Activated CD4-positive, alpha-beta T cell treated with anti-CD3 and anti-CD28 coated beads, Interleukin-2, amount 10 ng/mL, durations not matched to agents 7 days and 5 days (primary cell): ENCODE measurements at regions not wholly inside any gene's neighbourhood (a gene's known extent, or its start where the extent isn't known, plus 50 kb on each side); places are given as distances from the start of the nearest gene placed in this dataset.
A peak's percentile ranks its signal among the peaks of the same experiment; 100 is the strongest.

Experiments used
- CTCF ChIA-PET: fragments of 350-600 bp; sonication (Branson Sonifier 250); formaldehyde crosslinking; loops from one replicate; lab custom pipeline; 2021; ENCODE audit warnings: antibody characterized with exemption; lab: Charles Lee
- POLR2A ChIA-PET: fragments of 350-600 bp; sonication (Branson Sonifier 250); formaldehyde crosslinking; loops from one replicate; lab custom pipeline; 2021; ENCODE audit warnings: antibody characterized with exemption; lab: Charles Lee
- DNase-seq: peaks from one replicate; pipeline ENCODE4 v3.0.0-alpha.2; 2020
- H3K27ac Mint-ChIP-seq: one replicate; pipeline ENCODE4 v1.8.0; 2021; ENCODE audit warnings: mild to moderate bottlenecking, moderate library complexity, mixed read lengths
- H3K27me3 Mint-ChIP-seq: one replicate; pipeline ENCODE4 v1.8.0; 2021; ENCODE audit warnings: mixed read lengths
- H3K36me3 Mint-ChIP-seq: one replicate; pipeline ENCODE4 v1.8.0; 2021; ENCODE audit warnings: low read depth, mixed read lengths
- H3K4me1 Mint-ChIP-seq: one replicate; pipeline ENCODE4 v1.8.0; 2021; ENCODE audit warnings: mixed read lengths
- H3K4me3 Mint-ChIP-seq: one replicate; pipeline ENCODE4 v1.8.0; 2021; ENCODE audit warnings: mild to moderate bottlenecking, moderate library complexity, mixed read lengths
- H3K9me3 Mint-ChIP-seq: one replicate; pipeline ENCODE4 v1.8.0; 2021; ENCODE audit warnings: mixed read lengths

DNA sequence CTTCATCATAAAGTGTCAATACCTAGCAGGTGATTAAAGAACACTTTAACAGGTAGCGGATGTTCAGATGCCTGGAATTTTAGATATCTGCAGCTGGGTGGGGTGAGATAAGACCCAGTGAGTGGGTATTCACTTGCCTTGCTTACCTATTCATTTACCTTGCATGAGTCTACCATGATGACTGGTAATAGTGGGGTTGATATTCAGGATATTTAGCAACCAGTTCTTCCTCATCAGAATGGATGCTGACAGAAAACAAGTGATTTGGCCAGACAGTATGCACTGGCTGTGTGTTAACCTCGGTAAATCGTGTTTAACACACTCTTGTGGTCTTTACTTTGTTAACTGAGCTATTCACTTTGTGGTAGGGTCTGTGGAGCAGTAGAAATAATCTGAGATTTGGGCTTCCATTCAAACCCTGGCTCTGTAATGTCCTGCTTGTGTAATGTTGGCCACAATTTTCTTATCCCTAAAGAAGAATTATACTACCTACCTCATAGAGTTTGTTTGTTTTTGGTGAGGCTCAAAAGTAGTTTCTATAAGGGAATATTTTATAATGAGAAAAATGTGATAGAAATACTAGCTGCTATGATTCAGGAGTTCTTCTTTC lies 391.9 kb upstream of the TBL1XR1 start:
- Mint-ChIP-seq H3K9me3 (peaks cover 17% of the 10 kb centered on the region), H3K27ac (no peak overlapping the region), H3K27me3 (no peaks in the 10 kb centered on the region), H3K4me3 (no peak overlapping the region), H3K4me1 (peaks cover 37% of the 10 kb centered on the region), H3K36me3 (peaks cover 3% of the 10 kb centered on the region)
- ChIA-PET CTCF (interaction anchor here (0.7 to 1.3 kb wide), 6 partner anchors 12 to 392 kb away, joined by 3 to 4 read pairs (median 3); partner anchors contain the start of gene TBL1XR1), POLR2A (no interaction called here)
- no peak for DNase-seq

DNA sequence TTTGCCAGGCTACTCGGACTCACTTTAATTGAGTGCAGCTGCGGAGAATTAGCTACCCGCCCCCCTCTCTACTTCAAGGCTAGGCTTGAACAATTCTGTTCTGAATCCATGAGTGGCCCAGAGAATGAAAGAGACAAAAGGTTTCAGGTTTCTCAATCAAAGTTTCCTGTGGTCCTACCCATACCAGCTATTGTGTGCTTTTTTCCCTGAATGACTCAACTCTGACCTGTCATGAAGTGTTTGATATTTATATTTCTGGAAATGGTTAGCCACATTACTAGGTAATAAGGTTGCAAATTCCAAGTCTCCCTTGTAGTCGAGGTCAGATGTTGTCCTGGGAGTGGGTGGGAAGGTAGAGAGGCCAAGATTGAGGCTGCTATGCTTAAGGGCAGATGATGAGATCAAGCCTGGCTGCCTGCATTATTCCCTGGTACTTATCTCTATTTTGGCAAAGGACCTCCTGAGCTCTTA lies 392.7 kb upstream of the TBL1XR1 start:
- Mint-ChIP-seq H3K9me3 (peaks cover 14% of the 10 kb centered on the region), H3K27ac (no peak overlapping the region), H3K27me3 (no peaks in the 10 kb centered on the region), H3K36me3 (peaks cover 3% of the 10 kb centered on the region), H3K4me3 (no peak overlapping the region), H3K4me1 (peaks cover 42% of the 10 kb centered on the region)
- POLR2A ChIA-PET: no interaction called here
- CTCF ChIA-PET: interaction anchor here (0.7 to 1.3 kb wide), 5 partner anchors 12 to 393 kb away, joined by 3 to 4 read pairs (median 3); partner anchors contain the start of gene TBL1XR1
- no peak for DNase-seq

DNA sequence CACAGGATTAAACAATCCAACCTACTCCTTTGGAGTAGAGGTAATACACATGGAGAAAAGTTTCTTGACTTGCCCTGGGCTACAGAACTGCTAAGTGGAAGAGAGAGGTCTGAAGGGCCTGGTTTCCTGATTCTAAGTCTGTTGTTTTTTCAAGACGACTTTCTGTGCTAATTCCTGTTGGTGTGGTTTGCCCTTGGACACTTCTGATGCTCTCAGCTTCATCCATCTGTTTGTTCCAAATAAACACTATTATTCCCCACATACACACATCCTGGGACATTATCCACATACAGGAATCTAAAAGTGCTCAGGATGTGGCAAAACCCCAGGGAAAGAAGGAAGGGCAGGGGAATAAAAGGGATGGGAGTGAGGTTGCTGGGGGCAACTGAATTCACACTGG lies 393.5 kb upstream of the TBL1XR1 start:
- POLR2A ChIA-PET: no interaction called here
- Mint-ChIP-seq H3K9me3 (peaks cover 11% of the 10 kb centered on the region), H3K27me3 (no peaks in the 10 kb centered on the region), H3K4me1 (peaks cover 50% of the 10 kb centered on the region), H3K4me3 (no peak overlapping the region), H3K27ac (peak overlapping the region; percentile 69), H3K36me3 (peaks cover 5% of the 10 kb centered on the region)
- CTCF ChIA-PET: no interaction called here
- no peak for DNase-seq

DNA sequence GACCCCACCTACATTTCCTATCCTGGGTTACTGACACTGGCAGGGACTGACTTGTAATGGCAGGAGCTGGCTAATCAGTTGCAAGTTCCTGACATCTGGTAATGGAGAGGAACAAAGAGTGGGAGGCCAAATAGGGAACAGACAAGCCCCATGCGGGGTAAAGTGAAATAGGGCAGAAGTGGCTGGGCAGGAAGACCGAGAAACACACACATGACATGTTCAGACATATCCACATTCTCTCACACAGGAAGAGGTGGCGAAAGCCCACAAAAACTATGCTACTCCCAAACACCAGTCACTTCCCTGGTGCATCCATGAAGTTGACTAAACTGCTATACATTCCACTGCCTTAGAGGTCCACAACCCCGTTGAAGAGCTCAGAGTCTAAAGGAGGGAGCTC lies 394.1 kb upstream of the TBL1XR1 start:
- Mint-ChIP-seq H3K4me1 (peaks cover 55% of the 10 kb centered on the region), H3K9me3 (peaks cover 9% of the 10 kb centered on the region)

DNA sequence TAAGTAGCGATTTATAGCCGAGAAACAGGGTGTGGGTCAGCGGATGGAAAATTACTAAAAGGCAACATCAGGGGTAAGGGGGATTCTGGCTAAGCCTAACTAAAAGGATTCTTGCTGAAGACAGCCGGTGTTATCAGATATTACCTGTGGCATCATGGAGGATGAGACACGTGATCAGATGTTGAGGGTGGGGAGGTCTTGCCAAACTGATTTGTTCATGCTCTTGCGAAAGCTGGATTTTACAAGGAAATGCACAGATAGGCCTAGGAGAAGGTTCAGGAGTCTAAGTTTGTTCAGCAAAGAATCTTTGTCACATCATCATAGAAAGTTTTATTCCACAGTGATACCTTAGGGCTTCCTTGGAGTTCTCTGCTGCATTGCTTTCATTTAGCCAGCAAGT lies 396.8 kb upstream of the TBL1XR1 start:
- H3K36me3 Mint-ChIP-seq: peaks cover 4% of the 10 kb centered on the region
- no peaks in the 10 kb centered on the region for H3K27me3 Mint-ChIP-seq
- ChIA-PET POLR2A (no interaction called here), CTCF (no interaction called here)
- H3K27ac Mint-ChIP-seq: no peak overlapping the region
- no peak overlapping the region for H3K4me3 Mint-ChIP-seq
- H3K4me1 Mint-ChIP-seq: peaks cover 80% of the 10 kb centered on the region
- DNase-seq: no peak
- H3K9me3 Mint-ChIP-seq: peaks cover 3% of the 10 kb centered on the region

More for the DNA sequence above, 394.1 kb upstream of the TBL1XR1 start:
- Mint-ChIP-seq H3K27me3 (no peaks in the 10 kb centered on the region), H3K36me3 (peaks cover 5% of the 10 kb centered on the region), H3K27ac (peak overlapping the region; percentile 27), H3K4me3 (no peak overlapping the region)
- ChIA-PET CTCF (interaction anchor here (1.5 kb wide), 1 partner anchor 14 kb away, joined by 4 read pairs; no protein-coding TSS in a partner anchor), POLR2A (no interaction called here)
- DNase-seq: no peak

DNA sequence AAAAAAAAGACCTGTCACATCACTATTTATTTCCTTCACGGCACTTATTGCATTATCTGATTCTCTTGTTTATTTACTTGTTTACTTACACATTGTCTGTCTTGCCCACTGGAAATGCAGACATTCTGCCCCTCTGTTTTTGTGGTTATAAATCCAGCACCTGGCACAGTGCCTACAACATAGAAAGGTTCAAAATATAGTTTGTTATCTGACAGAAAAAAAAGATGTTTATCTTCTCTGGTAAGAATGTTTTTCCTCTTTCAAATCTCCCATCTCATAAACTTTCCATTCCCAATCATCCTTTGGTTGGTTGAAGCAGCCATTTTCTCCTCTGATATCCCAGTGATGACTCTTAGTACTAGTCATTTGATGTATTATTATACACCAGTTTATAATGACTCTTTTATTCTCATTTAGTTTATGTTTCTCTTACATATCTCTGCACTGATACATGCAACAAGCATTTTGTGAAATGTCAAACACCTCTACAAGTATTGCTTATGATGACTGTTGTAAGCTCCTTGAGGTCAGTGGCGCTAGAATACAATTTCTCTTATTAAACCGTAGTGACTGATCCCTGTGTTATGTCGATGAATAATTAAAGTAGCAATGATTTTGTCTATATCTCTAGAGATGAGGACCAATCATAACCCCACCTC lies 398.4 kb upstream of the TBL1XR1 start:
- H3K36me3 Mint-ChIP-seq: peaks cover 7% of the 10 kb centered on the region
- no peak overlapping the region for H3K4me3 Mint-ChIP-seq
- H3K9me3 Mint-ChIP-seq: peaks cover 5% of the 10 kb centered on the region
- no peak overlapping the region for H3K27ac Mint-ChIP-seq
- no peak for DNase-seq
- ChIA-PET CTCF (no interaction called here), POLR2A (no interaction called here)
- H3K27me3 Mint-ChIP-seq: no peaks in the 10 kb centered on the region
- H3K4me1 Mint-ChIP-seq: peaks cover 79% of the 10 kb centered on the region

DNA sequence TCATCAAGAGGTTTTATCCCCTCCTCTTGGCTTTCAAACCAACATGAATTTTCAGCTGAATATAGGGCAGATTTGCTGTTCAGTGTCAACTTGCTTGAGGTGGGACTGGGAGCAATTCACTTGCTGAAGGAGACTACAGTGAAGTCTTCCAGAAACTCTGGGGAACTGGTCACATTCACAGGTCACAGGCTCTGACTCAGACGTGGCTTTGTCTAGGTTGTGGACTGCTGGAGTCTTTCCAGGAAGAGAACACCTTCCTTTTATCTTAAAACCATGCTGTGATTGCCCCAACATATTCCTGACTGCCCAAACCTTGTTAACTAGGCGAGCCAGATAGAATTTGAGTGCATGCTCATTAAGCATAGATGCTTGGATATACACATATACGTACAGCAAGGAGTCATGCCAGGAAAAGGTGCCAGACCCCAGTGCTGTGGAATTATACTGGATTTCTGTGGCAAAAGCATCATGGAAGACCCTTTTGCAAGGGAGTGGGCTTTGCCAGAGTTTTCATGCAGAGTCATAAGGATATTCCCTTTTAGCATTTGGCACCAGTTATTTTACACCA lies 399.1 kb upstream of the TBL1XR1 start:
- peaks cover 5% of the 10 kb centered on the region for H3K9me3 Mint-ChIP-seq
- H3K27me3 Mint-ChIP-seq: no peaks in the 10 kb centered on the region
- POLR2A ChIA-PET: no interaction called here
- peaks cover 80% of the 10 kb centered on the region for H3K4me1 Mint-ChIP-seq
- DNase-seq: no peak
- CTCF ChIA-PET: no interaction called here
- peak overlapping the region; percentile 96 for H3K27ac Mint-ChIP-seq
- no peak overlapping the region for H3K4me3 Mint-ChIP-seq
- peaks cover 7% of the 10 kb centered on the region for H3K36me3 Mint-ChIP-seq

DNA sequence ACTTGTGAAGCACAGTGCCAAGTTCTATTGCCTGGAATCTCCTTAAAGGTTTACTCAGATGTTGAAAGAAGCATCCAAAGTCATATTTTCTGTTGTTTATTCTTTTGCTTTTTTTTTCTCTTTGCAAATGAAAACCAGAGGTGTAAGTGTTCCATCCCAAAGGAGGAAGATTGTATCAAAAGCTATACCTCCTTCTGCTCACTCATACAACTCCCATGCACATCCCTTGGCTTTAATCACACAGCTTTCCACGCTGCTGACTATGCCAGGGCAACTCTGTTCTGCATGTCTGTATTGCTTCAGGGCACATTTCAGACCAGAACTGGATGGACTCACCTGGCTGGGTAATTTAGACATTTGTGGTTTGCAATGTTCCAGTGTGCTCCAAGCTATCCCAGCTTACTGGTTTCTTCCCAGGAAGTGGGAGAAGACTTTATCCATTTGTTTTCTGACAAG lies 399.6 kb upstream of the TBL1XR1 start:
- no peak overlapping the region for H3K4me3 Mint-ChIP-seq
- POLR2A ChIA-PET: no interaction called here
- H3K27ac Mint-ChIP-seq: peak overlapping the region; percentile 96
- no peaks in the 10 kb centered on the region for H3K27me3 Mint-ChIP-seq
- peaks cover 75% of the 10 kb centered on the region for H3K4me1 Mint-ChIP-seq
- DNase-seq: no peak
- CTCF ChIA-PET: no interaction called here
- H3K36me3 Mint-ChIP-seq: peaks cover 7% of the 10 kb centered on the region
- H3K9me3 Mint-ChIP-seq: peaks cover 5% of the 10 kb centered on the region

DNA sequence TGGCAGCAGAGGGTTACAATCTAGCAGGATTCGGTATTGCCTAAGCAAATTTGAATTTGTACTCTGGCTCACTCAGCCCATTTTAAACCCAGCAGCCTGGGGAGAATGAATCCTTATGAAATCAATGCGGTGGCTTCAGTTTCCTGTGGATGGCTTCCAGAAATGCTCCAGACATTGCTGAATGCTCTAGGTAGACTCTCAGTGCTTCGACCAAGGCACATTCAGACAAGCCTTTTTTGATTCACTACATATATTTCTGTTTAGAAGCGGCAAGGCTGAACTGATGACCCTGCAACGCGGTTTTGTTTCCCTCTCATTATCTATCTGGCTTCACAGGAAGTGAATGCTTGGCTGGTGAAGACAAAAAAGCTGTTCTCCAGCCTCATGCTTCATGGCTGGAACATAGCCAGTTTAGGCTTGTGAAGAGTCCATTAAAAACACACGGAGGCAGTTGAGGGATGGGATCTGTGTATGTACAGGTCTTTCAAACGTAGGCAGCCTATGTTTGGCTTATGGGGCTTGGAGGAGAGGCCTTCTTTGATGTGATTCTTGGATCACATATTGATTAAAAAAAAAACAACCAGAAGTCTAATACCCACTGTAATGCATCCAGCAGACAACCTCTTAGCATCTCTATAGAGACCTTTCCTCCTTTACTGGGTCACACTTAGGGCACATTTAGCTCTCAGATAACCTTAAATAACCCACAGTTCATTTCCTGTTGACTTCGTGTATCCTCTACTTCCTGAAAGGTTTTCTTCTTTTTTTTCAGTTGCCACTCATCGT lies 400.2 kb upstream of the TBL1XR1 start:
- Mint-ChIP-seq H3K36me3 (peaks cover 7% of the 10 kb centered on the region), H3K4me3 (peak overlapping the region; percentile 53), H3K9me3 (peaks cover 5% of the 10 kb centered on the region), H3K27ac (peak overlapping the region; percentile 96), H3K4me1 (peaks cover 73% of the 10 kb centered on the region), H3K27me3 (no peaks in the 10 kb centered on the region)
- DNase-seq: peak; percentile 37
- ChIA-PET CTCF (interaction anchor here (0.6 to 1.0 kb wide), 3 partner anchors 15 to 159 kb away, joined by 3 read pairs; no protein-coding TSS in a partner anchor), POLR2A (no interaction called here)

DNA sequence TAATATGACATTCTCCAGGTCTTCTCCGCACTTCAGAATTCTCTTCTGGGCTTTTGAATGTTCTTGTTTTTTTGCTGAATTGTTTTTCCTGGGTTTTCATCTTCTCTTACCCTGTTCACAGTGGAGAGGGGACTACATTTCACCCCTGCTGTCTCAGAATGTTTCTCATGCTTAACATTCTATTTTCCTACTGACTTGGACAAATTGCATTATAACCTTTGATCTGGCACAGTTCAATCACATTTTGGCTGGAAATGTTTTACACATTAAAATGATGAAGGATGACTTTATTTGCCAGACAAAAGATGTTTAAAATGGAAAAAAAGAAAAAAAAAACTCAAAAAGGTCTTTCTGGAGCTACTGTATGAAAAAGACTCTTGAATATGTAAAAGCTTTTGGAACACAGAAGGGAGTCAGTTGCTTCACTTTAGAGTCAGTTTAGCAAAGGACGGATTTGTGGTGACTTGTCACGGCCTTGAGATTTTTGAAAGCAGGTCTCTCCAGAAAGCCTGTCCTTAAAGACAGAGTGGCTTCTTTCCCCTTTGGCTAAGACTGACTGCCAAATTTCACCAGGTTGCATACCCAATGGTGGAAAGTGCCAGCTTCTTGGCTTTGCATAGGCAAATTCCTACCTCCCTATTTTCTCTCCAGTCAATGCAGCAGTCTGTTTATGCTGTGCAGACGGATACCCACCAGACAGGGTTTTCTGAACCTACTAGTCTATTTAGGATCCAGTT lies 401.0 kb upstream of the TBL1XR1 start:
- ChIA-PET POLR2A (no interaction called here), CTCF (interaction anchor here (0.6 to 1.4 kb wide), 4 partner anchors 14 to 160 kb away, joined by 3 to 4 read pairs (median 3); no protein-coding TSS in a partner anchor)
- H3K36me3 Mint-ChIP-seq: peaks cover 7% of the 10 kb centered on the region
- peak overlapping the region; percentile 53 for H3K4me3 Mint-ChIP-seq
- no peak for DNase-seq
- H3K9me3 Mint-ChIP-seq: peaks cover 5% of the 10 kb centered on the region
- peak overlapping the region; percentile 96 for H3K27ac Mint-ChIP-seq
- no peaks in the 10 kb centered on the region for H3K27me3 Mint-ChIP-seq
- H3K4me1 Mint-ChIP-seq: peaks cover 76% of the 10 kb centered on the region

DNA sequence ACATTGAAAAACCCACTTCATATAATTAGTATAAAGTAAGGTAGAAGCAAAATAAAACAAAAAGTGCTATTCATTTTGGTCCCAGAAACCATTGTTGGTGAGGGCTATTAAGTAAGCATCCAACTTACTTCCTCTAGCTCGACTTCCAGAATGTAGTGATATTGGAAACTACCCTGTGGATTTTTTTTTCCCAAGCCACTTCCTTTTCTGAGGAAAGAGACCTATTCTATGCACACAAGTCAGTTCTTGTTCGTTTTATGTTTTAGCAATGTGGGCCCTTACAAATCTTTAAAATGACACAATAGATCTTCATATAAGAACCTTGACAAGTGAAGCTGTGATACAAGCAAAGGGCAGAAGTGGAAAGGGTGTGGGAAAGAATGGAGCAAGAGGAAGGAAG lies 402.0 kb upstream of the TBL1XR1 start:
- POLR2A ChIA-PET: no interaction called here
- Mint-ChIP-seq H3K9me3 (peaks cover 5% of the 10 kb centered on the region), H3K27ac (peak overlapping the region; percentile 4), H3K4me3 (no peak overlapping the region), H3K36me3 (peaks cover 7% of the 10 kb centered on the region), H3K4me1 (peaks cover 76% of the 10 kb centered on the region), H3K27me3 (no peaks in the 10 kb centered on the region)
- no peak for DNase-seq
- CTCF ChIA-PET: interaction anchor here (1.4 kb wide), 1 partner anchor 15 kb away, joined by 4 read pairs; no protein-coding TSS in a partner anchor

DNA sequence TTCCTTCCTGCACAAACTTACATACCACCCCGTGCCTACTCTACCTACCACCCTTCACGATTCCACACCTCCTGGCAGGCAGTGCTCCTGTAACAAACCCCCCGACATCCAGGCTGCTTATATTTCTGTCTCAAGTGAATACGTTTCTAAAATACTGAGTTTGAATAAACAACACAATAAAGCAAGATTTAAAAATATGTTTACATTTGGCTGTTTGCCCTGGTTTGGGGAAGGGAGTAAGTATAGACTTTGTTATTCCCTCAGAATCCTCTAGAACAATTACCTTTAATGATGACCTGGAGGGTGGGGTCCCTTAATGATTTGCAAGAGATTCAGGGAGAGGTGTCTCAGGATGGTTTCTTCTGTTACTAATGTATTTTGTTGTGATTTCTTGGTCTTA lies 402.6 kb upstream of the TBL1XR1 start:
- no peak for DNase-seq
- Mint-ChIP-seq H3K27ac (no peak overlapping the region), H3K9me3 (peaks cover 5% of the 10 kb centered on the region), H3K27me3 (no peaks in the 10 kb centered on the region), H3K4me1 (peaks cover 72% of the 10 kb centered on the region), H3K36me3 (peaks cover 8% of the 10 kb centered on the region), H3K4me3 (no peak overlapping the region)
- ChIA-PET CTCF (interaction anchor here (0.6 kb wide), 1 partner anchor 1412 kb away, joined by 4 read pairs; no protein-coding TSS in a partner anchor), POLR2A (no interaction called here)
